ENCODE measurements at regions not wholly inside any gene's neighbourhood (a gene's known extent, or its start where the extent isn't known, plus 50 kb on each side); places are given as distances from the start of the nearest gene placed in this dataset.

DNA sequence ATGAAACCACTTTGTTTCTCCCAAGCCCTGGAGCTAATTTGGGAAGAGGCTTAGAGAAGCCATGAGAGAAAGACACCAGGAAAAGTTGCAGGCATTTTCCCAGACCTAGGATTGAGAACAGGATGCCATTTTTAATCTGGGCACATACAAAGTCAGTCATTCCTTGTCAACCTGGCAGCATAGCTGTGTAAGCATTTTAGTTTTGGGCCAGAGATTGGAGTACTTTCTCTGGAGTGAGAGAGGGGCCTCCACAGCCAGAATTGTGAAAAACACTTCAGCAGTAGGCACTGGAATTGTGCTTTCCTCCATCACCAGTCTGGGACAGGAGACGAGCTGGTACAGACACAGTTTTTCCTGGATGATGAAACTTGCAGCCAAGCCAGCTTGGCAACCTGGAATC is 390.3 kb upstream of the DMAC1 start:
- no peak for DNase-seq (ENCODE audit: low read depth in 4 of 4, low spot score in 3 of 4)

DNA sequence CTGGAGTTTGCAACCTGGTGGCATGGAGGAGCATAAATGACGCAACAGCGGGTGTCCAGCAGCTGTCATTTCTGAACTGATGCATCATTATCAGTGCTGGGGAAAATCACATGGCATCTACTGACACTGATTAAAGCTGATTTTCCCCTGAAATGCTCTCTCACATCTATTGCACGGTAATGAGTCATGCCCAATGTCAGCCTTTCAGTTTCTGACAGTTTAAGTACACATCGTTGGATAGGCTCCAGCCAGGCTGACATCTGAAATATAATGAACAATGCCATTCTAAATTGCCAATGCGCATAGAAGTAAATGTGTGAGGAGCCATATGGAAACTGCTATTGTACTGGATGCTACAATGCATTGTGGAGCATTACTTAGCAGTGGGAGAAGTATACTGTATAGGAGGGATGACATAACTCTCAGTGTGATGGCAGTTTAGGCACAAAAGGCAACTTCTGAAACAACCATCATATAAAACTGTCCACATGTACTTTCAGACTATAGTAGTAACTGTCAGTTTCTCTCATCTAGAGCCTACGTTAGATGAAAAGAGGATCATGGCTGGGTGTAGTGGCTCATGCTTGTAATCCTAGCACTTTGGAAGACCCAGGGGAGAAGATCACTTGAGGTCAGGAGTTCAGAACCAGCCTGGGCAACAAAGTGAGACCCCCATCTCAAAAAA is 389.3 kb upstream of the DMAC1 start:
- no peak for DNase-seq (ENCODE audit: low read depth in 4 of 4, low spot score in 3 of 4)

DNA sequence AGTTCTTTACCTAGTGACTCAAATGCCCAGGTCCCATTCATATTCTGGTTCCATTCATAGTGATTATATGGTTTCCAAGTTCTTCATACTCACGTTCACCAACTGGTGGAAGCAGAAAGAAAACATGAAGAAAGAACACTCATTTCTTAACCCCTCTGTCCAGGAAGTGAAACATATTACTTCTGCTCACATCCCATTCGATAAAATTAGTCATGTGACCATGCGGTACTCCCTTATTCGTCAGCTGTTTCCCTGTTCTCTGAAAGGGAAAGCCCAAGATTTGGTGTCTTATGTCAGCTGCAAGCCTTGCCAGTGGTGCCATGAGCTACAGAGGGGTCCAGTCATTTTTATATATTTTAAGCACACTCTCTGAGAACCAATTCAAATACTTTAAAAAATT is 387.0 kb upstream of the DMAC1 start:
- no peak for DNase-seq (ENCODE audit: low read depth in 4 of 4, low spot score in 3 of 4)

DNA sequence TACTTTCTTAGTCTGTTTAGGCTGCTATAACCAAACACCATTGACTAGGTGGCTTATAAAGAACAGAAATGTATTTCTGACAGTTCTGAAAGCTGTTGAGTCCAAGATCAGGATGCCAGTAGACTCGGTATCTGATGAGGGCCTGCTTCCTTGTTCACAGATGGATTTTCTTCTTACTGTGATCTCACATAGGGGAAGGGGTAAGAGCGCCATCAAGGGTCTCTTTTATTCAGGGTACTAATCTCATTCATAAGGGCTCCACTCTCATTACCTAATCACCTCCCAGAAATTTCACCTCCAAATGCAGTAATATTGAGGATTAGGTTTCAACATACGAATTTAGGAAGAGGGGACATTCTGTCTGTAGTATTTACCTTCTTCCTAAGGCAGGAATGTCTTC is 384.0 kb upstream of the DMAC1 start:
- no peak for DNase-seq (ENCODE audit: low read depth in 4 of 4, low spot score in 3 of 4)

GRCh38 chr9:8179381-8180053 is 379.9 kb upstream of the DMAC1 start:
- DNase-seq (ENCODE audit: low read depth in 4 of 4, low spot score in 3 of 4) = no peak

DNA sequence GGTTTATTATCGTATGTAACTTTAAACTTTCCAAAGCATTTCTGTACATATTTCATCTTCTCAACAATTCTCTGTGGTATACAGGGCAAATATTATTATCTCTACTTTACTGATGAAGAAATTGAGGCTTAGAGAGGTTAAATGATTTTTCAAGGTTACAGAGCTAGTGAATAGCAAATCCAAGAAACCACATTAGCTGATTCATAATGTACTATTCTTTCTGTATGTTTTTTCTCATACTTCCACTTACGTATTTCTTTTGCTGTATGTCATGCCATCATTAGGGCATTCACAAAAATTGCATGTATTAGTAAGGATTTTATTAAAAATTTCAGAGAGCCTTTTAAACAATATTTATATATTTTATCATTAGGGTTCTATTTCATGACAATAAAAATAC is 372.4 kb upstream of the DMAC1 start:
- no peak for DNase-seq (ENCODE audit: low read depth in 4 of 4, low spot score in 3 of 4)

DNA sequence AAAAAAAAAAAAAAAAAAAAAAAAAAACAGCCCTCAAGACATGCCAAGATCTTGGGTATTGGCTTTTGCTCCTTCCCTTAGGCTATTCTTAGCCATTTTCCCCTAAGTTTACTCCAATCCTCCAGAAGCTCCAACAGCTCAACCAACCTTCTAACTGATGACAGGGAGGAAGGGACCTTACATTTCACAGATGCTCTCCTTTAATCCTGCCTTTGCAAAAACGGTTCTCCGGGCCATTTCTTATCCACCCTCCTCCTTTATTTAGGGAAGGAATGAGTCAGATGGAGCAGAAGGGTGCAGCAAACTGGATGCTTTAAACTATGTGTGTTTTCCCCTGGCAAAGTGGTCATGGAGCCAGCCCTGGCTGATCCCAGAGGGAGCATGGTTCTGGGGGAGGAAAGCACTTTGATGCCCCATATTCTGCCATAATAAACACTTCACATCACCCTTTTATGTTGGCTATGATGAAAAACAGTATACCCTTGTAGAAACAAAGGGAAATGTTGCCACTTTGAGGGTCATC is 369.4 kb upstream of the DMAC1 start:
- no peak for DNase-seq (ENCODE audit: low read depth in 4 of 4, low spot score in 3 of 4)

- no peak for DNase-seq (ENCODE audit: low read depth in 4 of 4, low spot score in 3 of 4)
Observed at GRCh38 chr9:8160787-8161186, 361.2 kb upstream of the DMAC1 start.

- DNase-seq (ENCODE audit: low read depth in 4 of 4, low spot score in 3 of 4) = no peak
Observed at GRCh38 chr9:8158574-8158973, 359.0 kb upstream of the DMAC1 start.

DNA sequence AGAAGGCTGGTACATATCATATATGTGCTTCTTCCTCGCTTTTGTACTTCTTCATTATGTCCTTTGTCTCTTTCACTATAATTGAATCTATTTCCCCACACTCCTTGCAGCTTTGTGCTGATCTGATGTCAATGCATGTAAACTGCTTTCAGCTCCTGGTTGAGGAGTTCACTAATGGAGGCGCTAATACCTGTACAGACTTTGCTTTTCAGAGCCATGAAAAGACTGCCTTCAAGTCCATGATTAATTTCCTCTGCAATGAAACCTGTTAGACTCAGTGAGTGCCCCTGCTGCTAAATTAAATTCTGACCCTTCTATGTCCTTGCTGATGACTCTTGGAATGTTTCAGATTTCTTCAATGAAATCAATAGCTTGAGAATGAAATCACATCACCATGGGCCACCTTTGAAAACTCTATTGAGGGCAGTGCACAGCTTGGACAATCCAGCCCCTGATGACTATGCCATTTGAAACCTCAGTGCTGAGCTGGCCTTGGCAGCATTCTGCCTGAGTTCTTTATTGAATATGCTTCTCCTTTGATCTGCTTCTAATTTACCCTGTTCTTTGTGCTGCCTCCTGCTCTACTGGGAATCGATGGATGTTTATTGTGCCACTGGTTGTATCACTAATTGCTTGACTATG is 358.2 kb upstream of the DMAC1 start:
- no peak for DNase-seq (ENCODE audit: low read depth in 4 of 4, low spot score in 3 of 4)

DNA sequence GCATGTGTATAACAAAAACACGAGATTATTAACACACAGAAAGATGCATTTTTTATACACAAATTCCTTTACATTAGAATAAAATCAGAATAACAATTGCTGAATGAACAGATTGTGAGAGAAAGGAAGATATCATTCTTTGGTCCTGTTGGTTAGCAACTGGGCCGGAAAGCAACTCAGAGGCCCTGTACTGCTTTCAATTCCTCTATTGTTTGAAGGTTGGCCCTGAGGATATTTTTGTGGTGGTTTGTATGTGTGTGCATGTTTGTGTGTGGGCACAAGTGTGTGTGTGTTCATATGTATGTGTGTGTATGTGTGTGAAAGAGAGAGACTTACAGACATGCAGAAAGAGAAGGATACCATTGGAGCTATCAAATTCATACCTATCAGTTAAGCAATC is 356.8 kb upstream of the DMAC1 start:
- DNase-seq (ENCODE audit: low read depth in 4 of 4, low spot score in 3 of 4) = no peak

DNA sequence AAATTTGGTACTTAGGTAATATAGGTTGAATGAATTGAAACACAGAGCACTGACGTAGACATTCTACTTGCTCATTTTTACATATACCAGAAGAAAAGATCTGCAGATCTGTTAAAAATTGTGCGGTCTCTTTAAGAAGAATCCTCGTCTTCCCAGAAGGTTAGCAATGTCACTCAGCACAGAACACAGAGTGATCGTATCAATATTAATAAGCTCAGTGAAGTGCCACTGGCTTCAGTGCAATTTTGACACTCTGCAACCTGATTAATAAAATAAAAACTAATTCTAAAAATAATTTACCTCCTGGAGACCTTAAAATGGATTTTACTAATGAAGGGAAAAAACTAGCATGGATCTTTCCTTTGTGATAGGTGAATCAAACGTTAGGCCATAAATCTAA is 356.1 kb upstream of the DMAC1 start:
- no peak for DNase-seq (ENCODE audit: low read depth in 4 of 4, low spot score in 3 of 4)

DNA sequence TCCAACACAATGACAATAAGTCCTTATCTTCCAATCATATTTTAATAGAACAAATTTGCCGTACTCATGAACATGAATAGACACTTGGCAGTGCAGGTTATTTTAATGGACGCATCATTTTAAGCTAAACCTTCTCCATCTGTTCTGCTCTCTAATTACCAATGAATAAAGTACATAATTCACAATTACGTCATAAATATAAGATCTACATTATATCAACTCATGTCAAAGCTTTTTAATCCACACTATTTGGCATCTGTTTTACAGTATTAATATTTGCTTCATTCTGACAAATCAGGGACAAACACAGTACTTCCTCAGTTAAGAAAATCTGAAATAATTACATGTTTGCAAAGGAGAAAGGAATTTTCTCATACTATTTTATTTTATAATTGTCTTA is 344.1 kb upstream of the DMAC1 start:
- DNase-seq (ENCODE audit: low read depth in 4 of 4, low spot score in 3 of 4) = no peak

- no peak for DNase-seq (ENCODE audit: low read depth in 4 of 4, low spot score in 3 of 4)
Observed at GRCh38 chr9:8140557-8140956, 341.0 kb upstream of the DMAC1 start.

GRCh38 chr9:8139756-8140155 is 340.2 kb upstream of the DMAC1 start:
- no peak for DNase-seq (ENCODE audit: low read depth in 4 of 4, low spot score in 3 of 4)

DNA sequence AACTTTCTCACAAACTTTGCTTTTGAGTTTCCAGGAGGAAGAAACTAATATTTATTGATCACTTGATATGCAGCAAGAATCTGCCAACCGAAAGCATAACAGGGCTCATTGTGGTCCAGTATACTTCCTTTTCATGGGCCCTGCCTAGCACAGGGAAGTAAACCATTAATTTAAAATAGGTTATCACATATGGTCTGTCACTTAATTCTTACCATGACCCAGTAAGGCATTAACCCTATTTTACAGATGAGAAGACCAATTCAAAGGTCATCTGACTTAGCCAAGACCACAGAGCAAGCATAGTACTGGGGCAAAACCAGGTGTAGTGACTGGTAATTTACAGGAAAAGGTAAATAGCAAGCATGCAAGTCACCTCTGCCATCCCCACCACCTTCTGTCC is 336.9 kb upstream of the DMAC1 start:
- DNase-seq (ENCODE audit: low read depth in 4 of 4, low spot score in 3 of 4) = no peak

GRCh38 chr9:8134635-8135034 is 335.1 kb upstream of the DMAC1 start:
- DNase-seq (ENCODE audit: low read depth in 4 of 4, low spot score in 3 of 4) = no peak

- peak in 1 of 4 donors; percentile 4 for DNase-seq (ENCODE audit: low read depth in 4 of 4, low spot score in 3 of 4)
Observed at GRCh38 chr9:8133606-8134005, 334.0 kb upstream of the DMAC1 start.

DNA sequence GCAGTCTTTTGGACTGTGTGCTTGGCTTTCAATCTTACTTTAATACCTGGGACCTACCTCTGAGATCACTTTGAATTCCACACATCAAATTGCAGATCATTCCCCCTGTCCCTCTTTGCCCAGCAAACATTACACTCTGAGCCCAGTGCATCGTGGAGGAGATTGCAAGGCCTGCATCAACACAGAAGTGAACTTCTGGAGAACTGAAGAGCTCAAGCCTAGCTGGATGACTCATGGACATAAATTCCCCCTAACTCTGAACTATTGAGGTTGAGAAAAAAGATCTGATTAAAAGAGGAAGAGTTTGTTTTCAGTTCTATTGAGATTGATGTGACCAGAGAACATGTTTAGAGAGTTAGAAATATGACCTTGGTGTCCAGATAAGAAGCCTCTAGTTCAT is 316.0 kb upstream of the DMAC1 start:
- no peak for DNase-seq (ENCODE audit: low read depth in 4 of 4, low spot score in 3 of 4)

DNA sequence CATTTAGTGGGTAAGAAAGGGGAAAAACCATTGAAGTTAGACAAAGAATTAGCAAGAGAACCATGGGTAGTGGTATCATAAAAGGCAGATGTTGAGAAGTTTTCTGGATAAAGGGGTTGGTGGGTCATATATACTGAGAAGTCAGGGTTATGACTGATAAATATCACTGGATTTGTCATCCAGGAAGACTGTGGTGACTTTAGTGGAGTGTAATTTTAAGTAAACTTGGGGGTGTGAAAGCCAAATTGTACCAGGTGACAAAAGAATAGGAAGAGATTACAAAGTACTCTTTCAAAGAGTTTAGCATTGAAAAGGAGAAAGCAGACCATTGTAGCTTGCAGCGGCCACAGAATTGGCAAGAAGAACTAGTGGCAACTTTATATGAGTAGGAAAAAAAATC is 315.2 kb upstream of the DMAC1 start:
- no peak for DNase-seq (ENCODE audit: low read depth in 4 of 4, low spot score in 3 of 4)

DNA sequence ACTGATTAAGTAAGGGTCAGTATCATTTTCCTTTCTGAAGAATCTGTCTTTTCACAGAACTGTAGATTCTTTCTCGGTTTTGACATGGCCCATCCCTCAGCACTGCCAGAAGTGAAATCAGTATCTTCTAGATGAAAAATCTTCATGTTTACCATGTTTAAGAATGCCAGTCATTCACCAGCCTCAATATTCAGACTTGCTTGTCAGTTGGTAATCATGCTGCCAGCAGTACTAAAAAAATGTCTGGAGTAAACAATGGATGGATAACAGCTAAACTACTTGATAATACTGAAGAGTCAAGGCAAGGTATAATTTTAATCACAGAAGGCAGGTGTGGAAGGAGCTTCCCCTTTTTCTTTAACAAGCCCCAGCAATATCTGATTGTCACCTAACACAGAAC is 306.8 kb upstream of the DMAC1 start:
- DNase-seq (ENCODE audit: low read depth in 4 of 4, low spot score in 3 of 4) = no peak

- no peak for DNase-seq (ENCODE audit: low read depth in 4 of 4, low spot score in 3 of 4)
Observed at GRCh38 chr9:8101607-8102006, 302.0 kb upstream of the DMAC1 start.
